ENCODE measurements at regions not wholly inside any gene's neighbourhood (a gene's known extent, or its start where the extent isn't known, plus 50 kb on each side); places are given as distances from the start of the nearest gene placed in this dataset.

GRCh38 chr14:51534610-51535011 lies 117.1 kb upstream of the FRMD6 start (continued):
- TF ChIP-seq ZNF503 (CRISPR knock-in tag; IDR thresholded peaks at IDR 0.05) = peak; percentile 90
- TF ChIP-seq AHDC1 (CRISPR knock-in tag; IDR thresholded peaks at IDR 0.05; ENCODE audit: borderline replicate concordance) = peak; percentile 95; the same call in 1 of the 2 replicates
- TF ChIP-seq ZNF431 (CRISPR knock-in tag; IDR thresholded peaks at IDR 0.05; ENCODE audit: borderline replicate concordance, low read depth) = no peak
- no peak for TF ChIP-seq ZBTB4 (CRISPR knock-in tag; IDR thresholded peaks at IDR 0.05; ENCODE audit: borderline replicate concordance)
- TF ChIP-seq ZNF292 (CRISPR knock-in tag; IDR thresholded peaks at IDR 0.05; ENCODE audit: borderline replicate concordance, low read depth) = peak; percentile 93; the same call in 1 of the 2 replicates
- TF ChIP-seq ZNF850 (CRISPR knock-in tag; conservative IDR thresholded peaks at IDR 0.05) = no peak
- peak; percentile 60; the same call in 1 of the 2 replicates for TF ChIP-seq THAP11 (CRISPR knock-in tag; IDR thresholded peaks at IDR 0.05)
- TF ChIP-seq HMG20B (CRISPR knock-in tag; conservative IDR thresholded peaks at IDR 0.05) = peak; percentile 70; the same call in 1 of the 2 replicates
- no peak for TF ChIP-seq HBP1 (CRISPR knock-in tag; IDR thresholded peaks at IDR 0.05; ENCODE audit: low read depth)
- TF ChIP-seq JDP2 (CRISPR knock-in tag; IDR thresholded peaks at IDR 0.05; ENCODE audit: borderline replicate concordance) = no peak
- TF ChIP-seq HMG20A (CRISPR knock-in tag; IDR thresholded peaks at IDR 0.05; ENCODE audit: borderline replicate concordance) = peak; percentile 90
- peak; percentile 55 for TF ChIP-seq GATAD1 (CRISPR knock-in tag; IDR thresholded peaks at IDR 0.05)
- no peak for TF ChIP-seq ZNF136 (CRISPR knock-in tag; IDR thresholded peaks at IDR 0.05; ENCODE audit: low read depth)
- no peak for TF ChIP-seq RAD51 (IDR thresholded peaks at IDR 0.05; ENCODE audit: borderline replicate concordance)
- TF ChIP-seq RBAK (CRISPR knock-in tag; IDR thresholded peaks at IDR 0.05) = no peak
- no peak for TF ChIP-seq ZNF350 (CRISPR knock-in tag; IDR thresholded peaks at IDR 0.05; ENCODE audit: borderline replicate concordance, low read depth)
- TF ChIP-seq ZNF788 (CRISPR knock-in tag; IDR thresholded peaks at IDR 0.05; ENCODE audit: borderline replicate concordance) = peak; percentile 65; the same call in 1 of the 2 replicates
- no peak for TF ChIP-seq ZNF883 (CRISPR knock-in tag; IDR thresholded peaks at IDR 0.05; ENCODE audit: not compliant biosample characterization)
- no peak for TF ChIP-seq MLLT10 (CRISPR knock-in tag; IDR thresholded peaks at IDR 0.05)

Measured in HepG2 (cell line).